Fibroblast of peridontal ligament (primary cell): ENCODE measurements at regions not wholly inside any gene's neighbourhood (a gene's known extent, or its start where the extent isn't known, plus 50 kb on each side); places are given as distances from the start of the nearest gene placed in this dataset.
A peak's percentile ranks its signal among the peaks of the same experiment; 100 is the strongest.
"Not testable (repeated sequence)": the region's sequence is repeated elsewhere in the genome, so short reads cannot be mapped to it uniquely, and the experiment has no call there.

Source experiments
- DNase-seq: peaks from one replicate; pipeline ENCODE4 v3.0.0-alpha.2; 2010; ENCODE audit errors: extremely low read depth

DNA sequence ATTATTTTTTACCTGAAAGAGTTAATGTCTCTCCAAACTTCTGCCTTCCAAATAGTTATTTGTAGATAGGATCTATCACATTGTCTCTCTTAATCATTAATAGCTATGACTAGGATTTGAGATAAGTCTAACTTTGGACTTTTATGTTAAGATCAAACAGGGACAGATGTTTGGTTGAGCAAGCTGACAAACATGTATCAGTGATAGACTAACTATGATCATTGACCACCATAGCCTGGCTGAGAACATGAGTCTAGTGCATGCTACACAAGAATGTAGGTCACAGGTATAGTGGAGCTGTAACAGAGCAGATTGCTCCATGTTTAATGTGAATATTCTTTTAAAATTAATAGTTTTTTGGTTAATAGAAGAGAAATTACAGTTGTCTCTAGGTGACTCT lies 52.0 kb downstream of the SYT15B start:
- DNase-seq: not testable (repeated sequence)

DNA sequence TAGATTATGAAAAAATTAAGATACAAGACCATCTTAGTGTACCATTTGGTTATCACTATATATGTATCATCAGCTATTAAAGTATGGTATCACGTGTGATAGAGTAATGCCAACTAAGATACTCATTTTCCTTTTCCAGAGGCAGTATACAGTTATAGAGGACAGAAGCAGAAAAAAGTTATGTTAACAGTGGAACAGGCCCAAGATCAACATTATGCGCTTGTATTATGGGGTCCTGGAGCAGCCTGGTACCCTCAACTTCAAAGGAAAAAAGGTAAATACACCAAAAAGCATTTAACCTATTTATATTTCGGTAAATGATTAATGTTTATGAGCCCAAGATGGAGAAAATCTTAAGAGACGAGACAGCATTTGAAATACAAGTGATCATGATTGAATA lies 52.9 kb downstream of the SYT15B start:
- not testable (repeated sequence) for DNase-seq

DNA sequence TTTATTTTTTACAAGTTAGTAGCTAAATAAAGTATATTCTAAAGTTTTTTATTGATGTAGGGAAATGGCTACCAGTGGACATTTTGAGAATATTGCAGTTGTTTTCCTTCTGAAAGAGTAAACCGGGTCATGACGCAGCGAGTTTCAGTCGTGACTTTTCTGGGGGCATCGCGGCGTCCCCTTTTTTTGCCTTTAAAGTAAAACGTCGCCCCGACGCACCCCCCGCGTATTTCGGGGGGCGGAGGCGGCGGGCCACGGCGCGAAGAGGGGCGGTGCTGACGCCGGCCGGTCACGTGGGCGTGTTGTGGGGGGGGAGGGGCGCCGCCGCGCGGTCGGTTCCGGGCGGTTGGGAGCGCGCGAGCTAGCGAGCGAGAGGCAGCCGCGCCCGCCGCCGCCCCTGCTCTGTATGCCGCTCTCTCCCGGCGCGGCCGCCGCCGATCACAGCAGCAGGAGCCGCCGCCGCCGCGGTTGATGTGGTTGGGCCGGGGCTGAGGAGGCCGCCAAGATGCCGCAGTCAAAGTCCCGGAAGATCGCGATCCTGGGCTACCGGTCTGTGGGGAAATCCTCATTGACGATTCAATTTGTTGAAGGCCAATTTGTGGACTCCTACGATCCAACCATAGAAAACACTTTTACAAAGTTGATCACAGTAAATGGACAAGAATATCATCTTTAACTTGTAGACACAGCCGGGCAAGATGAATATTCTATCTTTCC lies 57.5 kb downstream of the SYT15B start:
- peak; percentile 40 for DNase-seq

DNA sequence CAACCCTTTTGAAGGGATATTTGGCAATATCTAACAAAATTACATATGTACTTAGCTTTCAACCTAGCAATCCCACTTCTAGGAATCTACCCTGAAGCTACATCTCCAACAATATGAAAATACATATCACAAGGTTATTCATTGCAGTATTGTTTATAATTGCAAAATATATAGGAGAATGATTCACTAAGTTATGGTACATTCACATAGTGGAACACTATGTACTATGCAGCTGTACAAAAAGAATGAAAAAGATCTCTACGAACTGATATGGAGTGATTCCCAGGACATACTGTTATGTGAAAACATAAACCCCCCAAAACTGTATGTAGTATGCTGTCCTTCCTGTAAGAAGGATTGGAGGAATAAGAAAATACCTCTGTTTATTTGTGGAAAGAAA lies 62.1 kb downstream of the SYT15B start:
- not testable (repeated sequence) for DNase-seq

DNA sequence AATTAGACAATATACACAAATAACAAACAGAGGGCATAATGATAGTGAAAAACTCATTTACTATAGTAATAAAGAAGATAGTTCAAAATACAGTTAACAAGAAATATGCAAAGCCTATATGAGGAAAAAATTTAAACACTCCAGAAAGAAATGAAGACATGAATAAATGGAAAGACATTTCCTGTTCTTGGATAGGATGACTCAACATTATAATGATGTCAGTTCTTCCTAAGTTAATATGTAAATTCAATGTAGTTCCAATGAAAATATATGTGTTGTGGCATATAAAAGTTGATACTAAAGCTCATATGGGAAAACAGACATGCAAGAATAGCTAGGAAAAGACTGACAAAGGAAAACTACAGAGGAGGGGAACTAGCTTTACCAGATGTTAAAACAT lies 63.5 kb downstream of the SYT15B start:
- peak; percentile 47 for DNase-seq

DNA sequence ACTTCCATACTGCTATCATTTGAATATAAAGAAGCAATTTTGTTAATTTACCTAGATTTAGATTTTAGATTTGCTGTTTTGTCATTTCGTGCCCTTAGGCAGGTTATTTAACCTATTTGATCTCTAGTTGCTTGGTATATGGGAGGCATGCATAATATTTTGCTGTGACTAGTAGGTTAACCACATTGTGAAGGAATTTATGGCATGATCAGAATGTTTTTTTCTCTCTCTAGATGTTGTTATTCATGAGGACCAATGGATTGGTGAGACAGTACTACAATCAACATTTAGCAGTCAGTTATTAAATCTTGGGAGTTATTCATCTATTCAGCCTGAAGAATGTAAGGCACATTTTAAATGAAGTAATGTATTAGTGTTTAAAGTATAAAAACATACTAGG lies 67.2 kb downstream of the SYT15B start:
- DNase-seq: not testable (repeated sequence)

- DNase-seq: not testable (repeated sequence)
Observed at GRCh38 chr10:47695149-47695548, 68.2 kb downstream of the SYT15B start.

GRCh38 chr10:47690304-47690703 lies 73.1 kb downstream of the SYT15B start:
- DNase-seq: not testable (repeated sequence)

GRCh38 chr10:47683826-47684475 lies 79.4 kb downstream of the SYT15B start:
- not testable (repeated sequence) for DNase-seq

GRCh38 chr10:47681638-47681990 lies 81.8 kb downstream of the SYT15B start:
- DNase-seq: not testable (repeated sequence)

DNA sequence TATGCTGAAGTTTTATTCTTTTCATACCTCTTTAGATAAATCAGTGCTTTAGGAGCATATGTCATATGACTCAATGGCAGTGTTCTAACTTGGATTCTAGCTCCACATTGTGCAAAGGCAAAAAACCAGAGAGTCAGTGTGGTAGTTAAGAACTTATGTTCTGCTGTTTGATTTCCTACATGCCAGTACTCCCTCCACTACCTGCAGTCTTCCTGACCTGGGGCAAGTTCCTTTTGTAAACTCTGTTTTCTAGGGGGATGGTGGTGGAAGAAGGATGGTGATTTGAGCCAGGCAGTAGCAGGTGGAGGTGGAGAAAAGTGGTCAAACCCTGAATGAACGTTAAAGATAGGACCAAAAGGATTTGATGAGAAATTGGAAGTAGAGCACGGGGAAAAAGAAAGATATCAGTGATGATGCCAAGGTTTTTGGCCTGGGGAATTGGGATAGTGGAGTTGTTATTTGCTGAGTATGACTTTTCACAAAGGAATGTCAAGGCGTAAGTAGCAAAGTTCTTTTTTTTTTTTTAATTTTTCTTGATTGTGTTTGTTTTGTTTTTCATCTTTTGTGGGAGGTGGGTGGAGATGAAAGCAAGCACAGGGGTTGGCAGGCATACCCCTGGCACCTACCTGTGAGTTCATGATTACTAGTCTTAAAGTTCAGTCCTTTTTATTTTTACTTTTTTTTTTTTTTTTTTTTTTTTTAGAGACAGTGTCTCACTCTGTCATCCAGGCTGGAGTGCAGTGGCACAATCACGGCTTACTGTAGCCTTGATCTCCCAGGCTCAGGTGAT lies 82.3 kb downstream of the SYT15B start:
- not testable (repeated sequence) for DNase-seq

DNA sequence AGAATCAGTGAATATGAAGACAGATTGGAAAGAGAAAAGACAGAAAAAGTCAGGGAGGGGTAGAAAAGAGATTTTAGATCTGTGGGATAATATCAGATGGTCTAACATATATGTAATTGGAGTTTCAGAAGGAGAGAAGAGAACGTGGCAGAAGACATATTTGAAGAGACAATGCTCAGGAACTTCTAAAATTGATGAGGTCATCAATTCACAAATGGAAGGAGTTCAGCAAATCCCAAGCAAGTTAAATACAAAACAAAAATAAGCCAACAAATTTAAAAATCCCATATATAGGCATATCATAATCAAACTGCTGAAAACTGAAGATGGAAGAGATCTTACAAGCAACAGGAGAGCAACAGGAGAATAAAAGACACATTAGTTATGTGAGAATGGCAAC lies 87.3 kb downstream of the SYT15B start:
- not testable (repeated sequence) for DNase-seq

- DNase-seq: not testable (repeated sequence)
Observed at GRCh38 chr10:47675577-47675976, 87.8 kb downstream of the SYT15B start.

DNA sequence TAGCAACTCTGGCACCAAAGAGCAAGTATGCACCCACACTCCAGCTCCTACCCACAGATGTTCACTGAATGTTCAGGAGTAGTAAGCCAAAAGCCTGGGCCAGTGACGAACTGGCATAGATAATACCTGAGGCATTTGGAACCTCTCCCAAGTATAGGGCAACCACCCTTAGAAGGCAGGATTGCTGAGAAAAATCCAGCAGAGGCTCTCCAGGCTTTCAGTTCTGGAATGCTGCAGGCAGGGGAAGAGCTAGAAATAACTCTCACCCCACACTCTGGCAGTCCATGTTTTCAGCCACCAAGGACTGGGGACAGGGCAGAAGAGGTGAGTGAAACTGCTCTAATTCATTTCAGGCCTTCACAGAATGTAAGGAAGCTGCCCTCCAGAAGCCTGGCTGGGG lies 90.3 kb downstream of the SYT15B start:
- DNase-seq: not testable (repeated sequence)

DNA sequence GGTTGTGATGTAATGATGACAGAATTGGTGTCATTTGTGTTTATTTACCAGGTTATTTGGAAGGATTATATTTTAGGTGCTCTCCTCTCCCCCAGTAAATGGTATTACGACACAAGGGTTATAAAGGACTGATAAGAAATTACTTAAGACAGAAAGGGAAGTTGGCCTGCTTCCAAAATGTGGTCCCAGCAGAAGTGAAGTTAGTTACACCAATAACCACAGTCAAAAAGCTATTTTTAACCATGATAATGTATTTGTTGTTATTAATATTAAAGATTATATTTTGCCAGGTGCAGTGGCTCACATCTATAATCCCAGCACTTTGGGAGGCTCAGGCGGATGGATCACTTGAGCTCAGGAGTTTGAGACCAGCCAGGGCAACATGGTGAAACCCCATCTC lies 92.5 kb downstream of the SYT15B start:
- not testable (repeated sequence) for DNase-seq

DNA sequence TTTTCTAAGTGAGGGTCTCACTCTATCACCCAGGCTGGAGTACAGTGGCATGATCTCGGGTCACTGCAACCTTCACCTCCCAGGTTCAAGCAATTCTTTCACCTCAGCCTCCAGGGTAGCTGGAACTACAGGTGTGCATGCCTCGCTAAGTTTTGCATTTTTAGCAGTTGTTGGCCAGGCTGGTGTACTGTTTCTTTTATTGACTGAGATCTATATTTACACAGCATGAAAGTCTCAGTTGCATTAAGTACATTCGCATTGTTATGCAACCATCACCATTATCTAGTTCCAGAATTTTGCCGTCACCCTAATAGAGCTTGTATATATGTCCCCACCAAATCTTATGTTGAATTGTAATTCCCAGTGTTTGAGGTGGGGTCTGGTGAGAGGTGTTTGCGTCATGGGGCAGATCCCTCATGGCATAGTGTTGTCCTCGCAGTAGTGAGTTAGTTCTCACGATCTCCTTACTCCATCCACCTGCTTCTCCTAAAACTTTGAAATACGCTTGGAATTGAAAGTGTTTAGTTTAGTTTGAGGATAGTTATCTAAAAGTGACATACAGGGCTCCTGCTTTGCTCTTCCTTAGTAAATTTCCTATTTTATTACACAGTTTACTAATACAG lies 101.3 kb downstream of the SYT15B start:
- not testable (repeated sequence) for DNase-seq

GRCh38 chr10:47656732-47657131 lies 106.7 kb downstream of the SYT15B start:
- DNase-seq: not testable (repeated sequence)

DNA sequence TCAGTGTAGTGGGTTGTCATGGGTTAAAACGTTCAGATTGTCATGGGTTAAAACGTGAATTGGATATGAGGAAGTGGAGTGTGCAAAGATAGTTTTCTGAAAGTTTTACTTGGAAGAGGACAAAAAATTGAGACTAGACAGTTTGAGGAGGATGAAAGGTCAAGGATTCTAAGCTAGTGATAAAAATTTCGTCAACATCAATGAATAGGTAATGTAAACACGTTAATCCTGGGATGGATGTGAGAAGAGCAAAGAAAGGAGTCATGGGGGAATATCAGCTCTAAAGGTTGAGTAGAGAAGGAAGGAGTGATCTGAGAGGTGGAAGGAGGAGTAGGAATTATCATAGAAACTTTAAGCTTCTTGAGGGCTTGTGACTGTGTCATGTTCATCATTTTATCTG lies 109.2 kb downstream of the SYT15B start:
- not testable (repeated sequence) for DNase-seq

DNA sequence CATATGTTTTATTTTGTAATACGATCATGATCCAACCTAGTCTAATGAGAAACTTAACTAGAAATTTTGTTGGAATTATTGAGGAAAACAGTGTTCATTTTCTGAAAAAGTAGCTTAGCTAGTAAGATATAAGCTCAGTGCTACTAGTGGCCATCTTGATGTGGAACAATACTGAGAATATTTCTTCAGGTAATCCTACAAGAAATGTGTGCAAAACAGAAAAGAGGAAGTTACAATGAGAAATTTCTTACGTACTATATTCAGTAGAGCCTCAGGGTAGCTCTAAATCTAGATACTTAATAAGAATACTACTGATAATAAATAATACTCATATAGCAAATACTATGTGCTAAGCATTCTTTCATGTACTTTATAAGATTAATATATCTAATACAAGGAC lies 114.8 kb downstream of the SYT15B start:
- not testable (repeated sequence) for DNase-seq

GRCh38 chr10:47647523-47648101 lies 115.8 kb downstream of the SYT15B start:
- DNase-seq: peak; percentile 29

DNA sequence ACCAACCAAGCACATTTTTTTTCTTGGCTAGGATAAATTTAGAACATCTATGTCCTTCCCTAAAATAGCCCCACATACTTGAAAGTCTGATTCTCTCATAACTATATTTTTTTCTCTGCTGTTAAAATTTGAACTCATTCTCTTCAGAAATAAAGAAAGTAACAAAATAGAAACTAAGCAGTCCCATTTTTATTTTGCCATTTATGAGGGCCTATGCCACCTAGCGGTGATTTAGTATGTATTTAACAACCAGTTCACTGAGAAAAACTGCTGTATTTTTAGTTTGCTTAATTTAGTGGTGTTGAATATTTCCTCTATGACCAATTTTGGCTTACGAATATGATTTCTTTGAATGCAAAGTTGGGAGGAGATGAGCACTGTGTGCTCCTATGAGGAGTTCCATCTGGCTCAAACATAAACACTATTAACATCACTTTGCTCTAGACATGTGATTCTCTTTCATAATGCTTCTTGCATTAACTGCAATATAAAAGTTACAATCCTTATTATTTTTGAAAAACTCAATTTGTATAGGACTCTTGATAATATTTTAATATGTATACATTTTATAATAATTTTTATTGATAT lies 116.6 kb downstream of the SYT15B start:
- not testable (repeated sequence) for DNase-seq
